Posterior vena cava (tissue), 2 donors: ENCODE measurements at regions not wholly inside any gene's neighbourhood (a gene's known extent, or its start where the extent isn't known, plus 50 kb on each side); places are given as distances from the start of the nearest gene placed in this dataset.
"Not testable (repeated sequence)": the region's sequence is repeated elsewhere in the genome, so short reads cannot be mapped to it uniquely, and the experiment has no call there.

Source experiments
- DNase-seq: peaks from one replicate; pipeline ENCODE4 v3.0.0-alpha.2; 2020; ENCODE audit warnings: low spot score
- intact Hi-C, 2 donors: fragments of 100-400 bp; cut with DNase I; formaldehyde crosslinking; loops; one replicate each; pipeline versions ENCODE4 v1.14.1 to v1.14.2; 2022 to 2023
- donor health status: DM: yes; HTN: yes; CAD: no.
- donor health status: DM: yes; HTN: yes; CAD: no.

DNA sequence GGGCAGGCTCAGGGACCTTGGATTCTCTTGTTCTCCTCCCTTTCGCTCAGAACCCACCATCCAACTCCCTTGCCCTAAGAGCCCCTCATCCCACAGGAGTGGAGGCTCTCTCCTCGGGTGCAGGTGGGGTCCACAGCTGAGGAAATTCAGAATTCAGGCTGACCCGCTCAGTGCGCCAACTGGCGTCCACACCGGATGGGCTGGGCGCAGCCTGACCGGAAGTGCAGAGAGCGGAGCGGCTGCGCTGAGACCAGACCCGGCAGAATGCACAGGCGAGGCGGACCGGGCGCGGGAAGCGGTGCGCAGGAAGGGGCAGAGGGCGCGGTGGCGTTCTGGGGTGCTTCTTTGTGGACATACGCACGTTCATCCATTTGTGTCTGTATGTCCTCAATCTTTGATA is 210.4 kb upstream of the NDN start:
- DNase-seq = no peak
- intact Hi-C loops = no loop called here

DNA sequence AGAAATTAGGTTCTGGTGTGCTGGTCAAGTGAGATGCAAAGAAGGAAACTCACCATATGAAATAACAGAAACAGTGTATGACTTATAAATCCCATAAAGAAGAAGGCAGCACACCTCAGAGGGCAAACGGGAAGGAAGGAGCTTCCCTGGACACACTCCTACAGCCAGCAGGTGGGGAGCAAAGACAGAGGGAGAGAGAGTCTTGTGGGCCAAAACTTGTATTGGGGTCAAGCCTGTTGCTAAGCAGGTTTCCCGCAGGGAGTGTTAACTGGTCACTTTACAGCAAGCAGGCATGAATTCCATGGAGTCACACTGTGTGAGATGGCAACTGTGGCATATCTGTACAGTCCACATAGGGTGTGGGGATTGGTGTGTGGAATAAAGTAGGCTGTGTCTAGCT is 222.9 kb upstream of the NDN start:
- intact Hi-C loops = no loop called here
- DNase-seq = no peak

GRCh38 chr15:23912191-23912590 is 225.1 kb upstream of the NDN start:
- DNase-seq = no peak
- intact Hi-C loops = no loop called here

- intact Hi-C loops = no loop called here
- DNase-seq = no peak
Measured at GRCh38 chr15:23913081-23913480, 226.0 kb upstream of the NDN start.

GRCh38 chr15:23913635-23914034 is 226.5 kb upstream of the NDN start:
- intact Hi-C loops = no loop called here
- DNase-seq = no peak

DNA sequence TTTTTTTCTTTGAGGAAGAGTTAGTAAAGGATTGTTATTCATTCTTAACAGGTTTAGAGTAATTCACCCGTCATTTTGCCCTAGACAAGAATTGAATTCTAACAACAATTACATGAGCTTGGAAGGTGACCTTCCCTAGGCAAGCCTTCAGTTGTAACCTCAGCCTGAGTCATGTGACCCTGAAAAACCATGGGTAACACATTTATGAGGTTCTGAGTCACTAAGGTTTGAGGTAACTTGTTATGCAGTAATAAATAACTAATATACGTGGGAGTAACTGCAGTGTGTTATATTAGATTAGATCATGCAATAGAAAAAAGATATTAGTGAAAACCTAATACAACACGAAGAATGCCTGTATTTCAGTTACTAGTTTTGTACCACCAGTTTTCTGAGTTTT is 237.6 kb upstream of the NDN start:
- intact Hi-C loops = no loop called here
- DNase-seq = no peak

DNA sequence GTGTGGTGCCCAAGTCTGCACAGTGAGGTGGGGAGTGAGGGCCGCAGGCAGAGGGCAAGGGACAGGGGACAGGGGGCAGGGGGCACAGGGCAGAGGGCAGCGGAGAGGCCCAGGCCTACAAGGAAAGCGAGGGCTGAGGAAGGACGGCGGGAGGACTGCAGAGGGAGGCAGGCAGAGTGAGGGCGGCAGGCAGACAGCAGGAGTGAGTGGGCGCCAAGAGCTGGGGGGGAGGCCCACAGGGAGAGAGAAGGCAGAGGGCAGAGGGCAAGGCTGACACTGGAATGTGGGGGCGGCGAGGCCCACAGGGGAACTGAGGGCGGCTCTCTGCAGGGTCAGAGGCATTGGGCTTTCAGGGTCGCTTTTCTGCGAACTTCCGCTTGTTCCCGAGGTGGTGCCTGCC is 267.8 kb upstream of the NDN start:
- DNase-seq = no peak
- intact Hi-C loops = no loop called here

DNA sequence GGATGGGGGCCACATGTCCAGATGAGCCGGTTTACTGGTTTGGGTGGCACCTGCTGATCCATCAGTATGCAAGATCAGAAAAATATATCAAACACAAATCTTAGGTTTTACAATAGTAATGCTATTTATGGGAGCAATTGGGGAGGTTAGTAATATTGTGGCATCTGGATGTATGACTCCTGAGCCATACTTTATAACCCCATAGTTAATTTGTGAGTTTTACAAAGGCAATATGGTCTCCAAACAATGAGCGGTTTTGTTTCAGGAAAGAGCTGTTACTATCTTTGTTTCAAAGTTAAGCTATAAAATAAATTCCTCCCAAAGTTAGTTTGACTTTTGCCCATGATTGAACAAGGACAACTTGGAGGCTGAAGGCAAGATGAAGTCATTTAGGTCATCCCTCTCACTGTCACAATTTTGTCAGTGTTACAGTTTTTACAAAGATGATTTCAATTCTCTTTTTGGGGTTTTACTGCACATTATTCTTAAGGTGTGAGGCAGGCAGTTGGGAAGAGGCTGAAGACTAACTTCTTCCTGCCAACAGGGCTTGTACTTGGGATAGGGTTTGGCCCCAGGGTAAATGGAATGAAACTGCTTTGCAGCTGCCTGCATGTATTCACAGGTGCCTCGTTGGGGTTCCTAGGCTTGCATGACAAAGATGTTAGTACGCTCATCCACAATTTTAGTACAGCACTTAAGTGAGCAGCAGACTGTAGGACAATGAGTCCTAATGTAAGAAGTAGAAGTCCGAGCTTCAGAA is 296.6 kb upstream of the NDN start:
- DNase-seq = no peak
- intact Hi-C loops = no loop called here

- intact Hi-C loops = no loop called here
- DNase-seq = no peak
Measured at GRCh38 chr15:23994273-23994672, 307.2 kb upstream of the NDN start.

- intact Hi-C loops = no loop called here
- DNase-seq = no peak
Measured at GRCh38 chr15:23998056-23998455, 311.0 kb upstream of the NDN start.

- no peak for DNase-seq
- intact Hi-C loops = no loop called here
Measured at GRCh38 chr15:24008476-24008875, 321.4 kb upstream of the NDN start.

GRCh38 chr15:24017470-24017869 is 330.4 kb upstream of the NDN start:
- intact Hi-C loops = no loop called here
- no peak for DNase-seq

- no peak for DNase-seq
- intact Hi-C loops = no loop called here
Measured at GRCh38 chr15:24039683-24040082, 352.6 kb upstream of the NDN start.

GRCh38 chr15:24054547-24055245 is 367.6 kb upstream of the NDN start:
- DNase-seq = no peak
- intact Hi-C loops = no loop called here

DNA sequence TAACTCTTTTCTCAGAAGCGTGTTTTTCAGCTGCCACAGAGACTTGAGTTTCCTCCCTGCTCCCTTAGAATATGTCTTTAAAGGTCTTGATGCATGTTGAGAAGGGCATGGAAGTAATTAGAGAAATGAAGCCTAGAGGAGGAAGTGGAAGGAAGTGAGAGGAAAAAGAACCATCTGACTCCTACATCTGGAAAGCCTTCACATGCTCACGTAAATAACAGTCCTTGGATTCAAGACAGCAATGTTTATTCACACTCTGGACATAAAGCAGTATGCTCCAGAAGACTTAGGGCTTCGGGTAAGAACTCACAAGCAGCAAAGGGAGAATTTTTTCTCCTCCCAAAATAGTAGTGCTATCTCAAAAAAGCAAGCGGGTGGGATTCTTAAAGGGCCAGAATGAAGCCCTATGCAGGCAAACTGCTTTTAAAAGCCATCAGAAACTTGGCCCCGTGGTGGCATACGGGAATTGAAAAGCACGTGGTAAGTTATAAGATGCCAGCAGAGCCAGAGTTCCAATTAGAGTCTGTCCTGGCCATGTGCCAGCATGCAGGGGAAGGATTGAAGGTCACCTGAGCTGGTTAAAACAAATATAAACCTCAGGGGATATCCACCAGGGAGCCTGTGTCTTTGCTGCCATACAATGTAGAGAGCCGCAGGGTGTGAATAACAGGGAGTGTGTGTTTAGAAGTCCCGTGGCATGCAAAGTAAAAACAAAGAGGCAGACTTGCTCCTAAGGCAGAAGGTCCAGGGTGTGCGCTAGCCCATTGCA is 380.8 kb upstream of the NDN start:
- intact Hi-C loops = no loop called here
- no peak for DNase-seq

DNA sequence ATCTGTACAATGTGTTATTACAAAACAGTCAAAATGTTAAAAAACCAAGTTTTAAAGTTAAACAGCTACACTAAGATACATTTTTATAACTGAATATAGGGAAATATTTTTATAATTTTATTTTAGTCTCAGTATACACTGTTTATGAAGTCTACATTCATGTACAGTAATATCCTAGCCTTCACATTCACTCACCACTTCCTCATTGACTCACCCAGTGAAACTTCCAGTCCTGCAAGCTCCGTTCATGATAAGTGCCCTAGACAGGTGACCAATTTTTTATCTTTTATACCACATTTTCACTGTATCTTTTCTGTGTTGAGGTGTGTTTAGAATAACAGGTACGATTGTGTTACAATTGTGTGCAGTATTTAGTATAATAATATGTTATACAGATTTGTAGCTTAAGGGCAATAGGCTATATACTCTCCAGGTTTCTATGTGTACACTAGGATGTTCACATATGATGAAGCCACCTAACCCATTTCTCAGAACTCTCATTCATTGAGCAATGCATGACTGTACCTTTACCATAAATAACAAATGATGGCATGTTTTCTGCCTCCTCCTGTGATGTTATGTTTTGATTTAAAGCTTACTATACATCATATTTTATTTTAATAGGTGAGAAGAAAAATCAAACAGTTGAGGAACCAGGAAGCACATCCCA is 388.4 kb upstream of the NDN start:
- intact Hi-C loops = no loop called here
- DNase-seq = no peak

DNA sequence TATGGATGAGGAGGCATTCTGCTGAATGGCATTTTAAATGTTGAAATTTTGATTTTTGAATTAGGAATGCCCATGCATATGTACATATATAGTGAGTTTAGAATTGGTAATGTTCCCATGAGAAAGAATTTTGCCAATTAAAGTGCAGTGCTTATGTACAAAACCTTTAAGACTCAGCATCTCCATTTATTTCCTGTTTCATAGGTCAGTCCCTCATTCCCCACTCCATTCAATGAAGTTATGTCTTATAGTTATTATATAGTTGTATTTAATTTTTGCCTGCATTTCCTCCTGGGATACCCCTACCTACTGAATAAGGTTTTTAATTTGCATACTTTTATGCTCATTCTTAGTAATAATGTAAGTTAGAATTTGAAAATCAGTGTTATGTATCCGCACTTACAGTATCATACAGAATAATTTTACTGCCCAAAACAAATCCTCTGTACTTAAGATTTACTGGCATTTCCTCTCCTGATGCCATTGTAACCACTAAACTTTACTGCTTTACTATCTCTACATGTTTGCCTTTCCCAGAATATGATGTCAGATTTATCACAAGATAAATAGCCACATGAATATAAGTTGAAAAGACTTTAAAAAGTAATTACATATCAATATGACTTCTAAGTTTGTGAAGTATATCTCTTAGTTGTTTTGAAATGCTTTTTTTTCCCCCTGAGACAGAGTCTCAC is 389.1 kb upstream of the NDN start:
- no peak for DNase-seq
- intact Hi-C loops = no loop called here

GRCh38 chr15:24078310-24079029 is 391.4 kb upstream of the NDN start:
- intact Hi-C loops = no loop called here
- no peak for DNase-seq

DNA sequence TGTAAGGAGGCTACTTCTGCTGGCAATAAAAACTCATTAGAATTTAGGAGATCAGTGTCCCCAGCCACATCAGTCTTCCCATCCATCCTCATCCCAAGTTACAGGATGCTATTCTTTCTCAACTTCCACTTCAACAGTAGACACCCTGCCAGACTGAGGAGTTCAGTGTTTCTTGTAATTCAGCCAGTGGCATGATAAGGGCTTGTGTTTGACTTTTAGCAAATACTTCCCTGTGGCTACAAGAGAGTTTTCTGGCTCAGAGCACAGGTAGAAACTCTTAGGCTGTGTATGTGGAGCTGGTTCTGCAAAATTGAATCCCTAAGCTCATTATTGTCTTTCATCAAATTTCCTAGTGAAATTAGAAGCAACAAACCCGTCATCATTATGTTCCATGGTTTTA is 401.8 kb upstream of the NDN start:
- DNase-seq, intact Hi-C loops: not testable (repeated sequence)
